Lower lobe of right lung (tissue), 2 donors: ENCODE measurements at regions not wholly inside any gene's neighbourhood (a gene's known extent, or its start where the extent isn't known, plus 50 kb on each side); places are given as distances from the start of the nearest gene placed in this dataset.
A peak's percentile ranks its signal among the peaks of the same experiment; 100 is the strongest.

ENCODE experiments used
- ATAC-seq, 2 donors: fragments of 200-7000 bp; cut with Tn5 transposase; one replicate each; pipeline ENCODE4 v1.9.1; 2020 to 2022; ENCODE audit warnings: mild to moderate bottlenecking in 2 of 2, moderate library complexity in 2 of 2
- DNase-seq: peaks from one replicate; pipeline ENCODE4 v3.0.0-alpha.2; 2020
- H3K27ac ChIP-seq: fragments of 200-600 bp; one replicate; pipeline ENCODE4 v1.8.0; 2022
- H3K27me3 ChIP-seq: fragments of 200-600 bp; one replicate; pipeline ENCODE4 v1.8.0; 2022; ENCODE audit warnings: low read depth
- H3K36me3 ChIP-seq: fragments of 200-600 bp; one replicate; pipeline ENCODE4 v1.8.0; 2022; ENCODE audit warnings: mild to moderate bottlenecking
- H3K4me1 ChIP-seq: fragments of 200-600 bp; one replicate; pipeline ENCODE4 v1.8.0; 2022
- H3K4me3 ChIP-seq: fragments of 200-600 bp; one replicate; pipeline ENCODE4 v1.8.0; 2022; ENCODE audit warnings: mild to moderate bottlenecking
- H3K9me3 ChIP-seq: fragments of 200-600 bp; one replicate; pipeline ENCODE4 v1.8.0; 2022
- intact Hi-C: fragments of 100-400 bp; cut with DNase I; formaldehyde crosslinking; loops from one replicate; pipeline ENCODE4 v1.11.0; 2022
- TF ChIP-seq, protein P1 (sequence below): fragments of 200-600 bp; IDR thresholded peaks from one replicate; pipeline ENCODE4 v1.8.0; 2022; ENCODE audit warnings: antibody characterized with exemption, mild to moderate bottlenecking
- donor health status: DM: no; HTN: yes; CAD: no; lungs with severe emphysema.

DNA sequence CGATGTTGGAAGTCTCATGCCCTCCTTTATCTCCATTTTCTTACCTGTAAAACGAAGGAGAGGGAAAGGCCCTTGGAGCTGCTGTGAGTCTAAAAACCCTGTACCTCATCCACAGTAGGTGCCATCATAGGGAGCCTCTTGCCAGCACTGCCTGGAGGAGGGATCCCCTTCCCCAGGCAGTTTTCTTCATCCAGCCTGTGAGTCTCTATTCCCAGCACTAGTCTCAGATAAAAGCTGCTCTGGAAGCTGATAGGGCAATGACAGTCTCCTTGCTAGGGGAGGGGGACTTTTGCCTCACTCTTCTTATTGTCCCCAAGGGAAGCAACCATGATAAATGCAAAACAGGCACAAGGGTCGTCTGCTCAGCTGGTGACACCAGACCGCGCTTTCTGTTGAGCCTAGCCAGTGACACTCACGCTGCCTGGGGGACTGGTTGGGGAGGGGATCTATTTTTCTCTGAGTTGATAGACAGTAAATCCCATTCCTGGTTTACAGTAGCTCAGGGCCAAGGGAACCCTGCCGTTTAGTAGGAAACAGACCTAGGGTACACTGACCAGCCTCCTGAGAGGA is 139.5 kb upstream of the NABP1 start:
- Histone ChIP-seq H3K9me3 (no peaks in the 10 kb centered on the region), H3K36me3 (no peaks in the 10 kb centered on the region), H3K4me1 (no peaks in the 10 kb centered on the region), H3K4me3 (no peak overlapping the region), H3K27me3 (no peaks in the 10 kb centered on the region), H3K27ac (no peak overlapping the region)
- TF ChIP-seq, protein P1, sequence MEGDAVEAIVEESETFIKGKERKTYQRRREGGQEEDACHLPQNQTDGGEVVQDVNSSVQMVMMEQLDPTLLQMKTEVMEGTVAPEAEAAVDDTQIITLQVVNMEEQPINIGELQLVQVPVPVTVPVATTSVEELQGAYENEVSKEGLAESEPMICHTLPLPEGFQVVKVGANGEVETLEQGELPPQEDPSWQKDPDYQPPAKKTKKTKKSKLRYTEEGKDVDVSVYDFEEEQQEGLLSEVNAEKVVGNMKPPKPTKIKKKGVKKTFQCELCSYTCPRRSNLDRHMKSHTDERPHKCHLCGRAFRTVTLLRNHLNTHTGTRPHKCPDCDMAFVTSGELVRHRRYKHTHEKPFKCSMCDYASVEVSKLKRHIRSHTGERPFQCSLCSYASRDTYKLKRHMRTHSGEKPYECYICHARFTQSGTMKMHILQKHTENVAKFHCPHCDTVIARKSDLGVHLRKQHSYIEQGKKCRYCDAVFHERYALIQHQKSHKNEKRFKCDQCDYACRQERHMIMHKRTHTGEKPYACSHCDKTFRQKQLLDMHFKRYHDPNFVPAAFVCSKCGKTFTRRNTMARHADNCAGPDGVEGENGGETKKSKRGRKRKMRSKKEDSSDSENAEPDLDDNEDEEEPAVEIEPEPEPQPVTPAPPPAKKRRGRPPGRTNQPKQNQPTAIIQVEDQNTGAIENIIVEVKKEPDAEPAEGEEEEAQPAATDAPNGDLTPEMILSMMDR = no peak
- DNase-seq (no peak), ATAC-seq (no peak)
- intact Hi-C loops = no loop called here

DNA sequence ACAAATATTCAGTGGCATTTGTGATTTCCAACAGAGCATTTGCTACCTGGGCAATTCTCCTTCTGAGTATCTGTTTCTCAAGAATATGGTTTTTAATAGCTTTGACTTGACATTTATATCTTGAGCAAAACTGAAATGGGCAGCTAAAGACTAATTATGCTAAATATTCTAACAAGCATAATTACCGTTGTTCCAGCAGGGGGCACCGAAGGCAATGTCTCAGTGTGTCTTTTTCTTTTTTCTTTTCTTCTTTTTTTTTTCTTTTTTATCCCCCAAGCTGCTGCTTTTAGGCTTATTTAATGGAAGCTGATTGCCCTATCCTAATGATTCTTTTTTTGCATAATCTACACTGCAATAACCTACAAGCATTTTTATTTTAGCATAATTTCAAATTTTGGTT is 138.9 kb upstream of the NABP1 start:
- H3K4me3 ChIP-seq = no peak overlapping the region
- DNase-seq = no peak
- intact Hi-C loops = no loop called here
- no peaks in the 10 kb centered on the region for H3K9me3 ChIP-seq
- no peaks in the 10 kb centered on the region for H3K4me1 ChIP-seq
- H3K27ac ChIP-seq = no peak overlapping the region
- no peaks in the 10 kb centered on the region for H3K36me3 ChIP-seq
- H3K27me3 ChIP-seq = no peaks in the 10 kb centered on the region
- ATAC-seq = no peak
- TF ChIP-seq, protein P1 = peak; percentile 48

GRCh38 chr2:191540681-191541080 is 137.3 kb upstream of the NABP1 start:
- intact Hi-C loops = no loop called here
- H3K27me3 ChIP-seq = no peaks in the 10 kb centered on the region
- H3K4me3 ChIP-seq = no peak overlapping the region
- no peaks in the 10 kb centered on the region for H3K9me3 ChIP-seq
- no peak overlapping the region for H3K27ac ChIP-seq
- DNase-seq (no peak), ATAC-seq (no peak)
- no peaks in the 10 kb centered on the region for H3K36me3 ChIP-seq
- no peaks in the 10 kb centered on the region for H3K4me1 ChIP-seq
- TF ChIP-seq, protein P1 = no peak

- intact Hi-C loops = no loop called here
- no peak for DNase-seq
Measured at GRCh38 chr2:191543708-191544107, 134.2 kb upstream of the NABP1 start.

GRCh38 chr2:191544461-191545062 is 133.4 kb upstream of the NABP1 start:
- H3K4me3 ChIP-seq = no peak overlapping the region
- no peaks in the 10 kb centered on the region for H3K27me3 ChIP-seq
- intact Hi-C loops = no loop called here
- TF ChIP-seq, protein P1 = no peak
- H3K9me3 ChIP-seq = no peaks in the 10 kb centered on the region
- DNase-seq (no peak), ATAC-seq (no peak)
- no peak overlapping the region for H3K27ac ChIP-seq
- H3K4me1 ChIP-seq = no peaks in the 10 kb centered on the region
- H3K36me3 ChIP-seq = no peaks in the 10 kb centered on the region

More at GRCh38 chr2:191543708-191544107, 134.2 kb upstream of the NABP1 start:
- H3K4me1 ChIP-seq = no peaks in the 10 kb centered on the region
- no peak overlapping the region for H3K27ac ChIP-seq
- TF ChIP-seq, protein P1 = no peak
- no peaks in the 10 kb centered on the region for H3K36me3 ChIP-seq
- H3K9me3 ChIP-seq = no peaks in the 10 kb centered on the region
- no peak for ATAC-seq
- H3K4me3 ChIP-seq = no peak overlapping the region
- no peaks in the 10 kb centered on the region for H3K27me3 ChIP-seq
